CD4-positive, alpha-beta T cell treated with Interleukin-10 for 1 hour (primary cell): ENCODE measurements at regions not wholly inside any gene's neighbourhood (a gene's known extent, or its start where the extent isn't known, plus 50 kb on each side); places are given as distances from the start of the nearest gene placed in this dataset.

ENCODE experiments used
- DNase-seq: peaks from one replicate; pipeline ENCODE4 v3.0.0-alpha.2; 2020

DNA sequence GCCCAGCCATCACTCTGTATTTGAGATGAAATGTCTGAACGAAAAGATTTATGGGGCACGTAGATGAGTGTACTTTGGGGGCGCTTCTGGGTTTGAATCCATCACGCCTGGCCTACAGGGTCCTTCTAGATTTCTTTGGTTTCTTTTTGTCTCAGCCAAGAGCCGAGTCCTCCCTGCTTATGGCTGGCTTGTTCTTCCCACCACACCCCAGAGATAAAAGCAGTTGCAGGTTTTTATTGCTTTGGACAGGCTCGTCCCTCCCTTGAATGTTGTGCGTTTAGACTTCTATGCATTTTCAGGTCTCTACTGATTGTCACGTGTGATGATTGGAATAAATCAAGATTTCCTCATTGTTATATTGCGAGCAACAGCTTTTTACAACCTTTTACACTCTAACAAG, 104.8 kb upstream of the CHRNA7 start:
- DNase-seq, result no peak

- no peak for DNase-seq
Measured at GRCh38 chr15:31930967-31931366, 99.3 kb upstream of the CHRNA7 start.

- no peak for DNase-seq
Measured at GRCh38 chr15:31932576-31932975, 97.7 kb upstream of the CHRNA7 start.

- no peak for DNase-seq
Measured at GRCh38 chr15:31934821-31935220, 95.5 kb upstream of the CHRNA7 start.

DNA sequence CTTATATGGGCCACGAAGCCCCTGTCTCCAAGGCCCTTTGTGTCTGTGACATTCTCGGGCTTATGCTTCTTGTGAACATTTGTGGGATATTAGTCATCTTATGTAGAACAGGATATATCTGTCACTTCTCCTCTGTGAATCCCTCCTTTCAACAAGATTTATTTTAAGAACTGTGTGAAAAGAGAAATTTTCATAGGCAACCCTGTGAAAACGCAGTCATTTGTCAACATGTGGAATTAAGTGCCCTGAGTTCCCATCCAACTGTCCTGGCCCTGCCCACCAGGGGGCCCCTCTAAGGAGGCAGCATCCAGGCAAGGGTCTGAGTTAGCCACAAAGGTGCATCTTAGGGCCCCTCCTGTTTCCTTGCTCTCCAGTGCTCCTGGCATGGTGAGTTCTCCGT, 76.8 kb upstream of the CHRNA7 start:
- no peak for DNase-seq

DNA sequence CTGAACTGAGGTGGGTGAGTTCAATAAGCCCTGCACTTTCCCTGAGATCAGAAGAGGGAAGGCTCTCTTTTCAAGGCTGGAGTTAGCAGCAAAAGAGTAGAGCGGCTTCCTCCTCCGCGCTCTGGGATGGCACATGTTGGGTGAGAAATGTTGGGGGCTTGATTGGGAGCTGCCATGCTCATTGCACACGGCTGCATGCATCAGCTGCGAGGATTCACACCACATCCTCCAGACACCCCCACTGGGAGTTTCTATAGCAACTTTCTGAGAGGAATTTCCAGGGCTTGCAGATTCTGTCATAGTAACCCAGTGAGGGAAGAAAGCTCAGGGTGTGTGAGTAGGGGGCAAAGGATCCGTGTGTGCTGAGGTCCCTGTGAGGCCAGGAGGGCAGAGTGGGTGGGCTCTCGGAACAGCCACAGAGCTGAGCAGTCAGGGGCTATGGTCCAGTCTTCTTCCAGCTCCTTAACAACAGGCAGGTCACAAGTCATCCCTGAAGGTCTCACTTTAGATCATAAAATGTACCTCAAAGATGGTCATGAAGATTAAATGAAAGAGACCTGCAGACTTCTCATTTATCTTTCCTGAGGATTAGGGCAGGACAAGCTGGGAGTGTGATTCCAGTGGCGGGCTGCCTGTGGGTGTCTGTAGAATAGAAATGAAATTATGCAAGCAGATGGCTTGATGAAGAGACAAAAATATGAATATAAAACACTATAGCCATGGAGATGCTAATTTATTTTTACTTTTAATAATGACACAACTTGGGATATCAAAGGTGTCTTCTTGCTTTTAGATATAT, 75.7 kb upstream of the CHRNA7 start:
- no peak for DNase-seq

GRCh38 chr15:31955734-31956133, 74.6 kb upstream of the CHRNA7 start:
- no peak for DNase-seq

DNA sequence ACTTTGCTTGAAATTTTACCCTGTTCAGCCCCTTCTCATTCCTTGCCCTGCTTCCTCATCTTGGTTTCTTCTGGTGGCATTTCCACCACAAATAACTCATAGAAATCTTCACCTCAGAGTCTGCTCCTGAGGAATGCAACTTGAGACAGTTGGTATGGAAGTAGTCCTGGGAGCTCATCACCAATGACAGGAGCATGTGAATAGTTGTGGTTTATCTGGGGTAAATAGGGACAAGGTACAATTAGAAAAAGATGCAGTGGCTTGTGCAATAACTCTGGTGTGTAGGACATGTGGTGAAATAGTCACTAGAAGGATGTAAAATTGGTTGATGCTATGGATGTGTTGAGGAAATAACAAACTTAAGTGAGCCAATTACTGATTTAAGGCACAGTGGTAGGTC, 72.7 kb upstream of the CHRNA7 start:
- DNase-seq, result no peak

DNA sequence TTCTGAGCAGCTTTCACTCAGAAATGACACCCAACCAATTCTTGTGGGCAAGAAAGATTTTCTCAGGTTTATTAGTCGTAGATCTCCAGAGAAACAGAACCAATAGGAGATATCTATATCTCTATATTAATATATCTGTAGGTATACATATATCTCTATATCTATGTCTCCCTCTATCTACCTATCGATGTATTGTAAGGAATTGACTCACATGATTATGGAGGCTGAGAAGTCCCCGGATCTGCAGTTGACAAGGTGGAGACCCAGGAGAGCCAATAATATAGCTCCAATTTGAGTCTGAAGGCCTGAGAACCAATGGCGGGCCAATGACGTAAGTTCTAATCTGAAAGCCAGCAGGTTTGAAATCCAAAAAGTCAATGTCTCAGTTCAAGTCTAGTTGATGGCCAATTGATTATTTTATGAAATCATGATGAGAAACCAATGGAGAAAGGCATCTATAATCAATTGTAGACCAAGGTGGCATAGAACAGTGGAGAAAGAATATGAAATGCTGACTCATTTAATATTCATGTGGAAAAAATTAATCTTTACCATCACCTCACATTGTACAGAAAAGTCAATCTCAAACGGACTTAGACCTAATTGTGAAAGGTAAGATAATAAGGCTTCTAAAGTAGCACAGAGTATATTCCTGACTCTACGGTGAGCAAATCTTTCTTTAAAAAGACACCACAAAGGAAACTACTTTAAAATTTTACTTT, 65.6 kb upstream of the CHRNA7 start:
- no peak for DNase-seq

DNA sequence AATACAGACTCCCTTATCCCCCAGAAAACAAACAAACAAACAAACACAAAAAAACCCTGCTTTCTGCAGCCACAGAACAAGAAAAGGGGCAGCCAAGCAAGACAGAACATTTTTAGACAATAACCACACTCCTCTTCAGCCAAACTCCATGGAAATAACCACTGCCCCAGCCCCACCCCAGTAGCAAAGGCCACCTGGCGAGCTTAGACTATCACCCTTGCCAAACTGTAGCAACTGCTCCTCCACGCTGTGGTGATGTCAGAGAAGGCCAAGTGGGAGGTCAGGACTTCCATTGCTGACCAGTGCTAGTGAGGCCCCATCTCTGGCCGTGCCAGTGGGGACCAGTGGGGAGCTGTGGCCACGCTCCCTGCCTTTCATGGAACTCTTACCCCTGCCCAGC, 60.3 kb upstream of the CHRNA7 start:
- no peak for DNase-seq

GRCh38 chr15:31973197-31973596, 57.1 kb upstream of the CHRNA7 start:
- DNase-seq, result no peak

DNA sequence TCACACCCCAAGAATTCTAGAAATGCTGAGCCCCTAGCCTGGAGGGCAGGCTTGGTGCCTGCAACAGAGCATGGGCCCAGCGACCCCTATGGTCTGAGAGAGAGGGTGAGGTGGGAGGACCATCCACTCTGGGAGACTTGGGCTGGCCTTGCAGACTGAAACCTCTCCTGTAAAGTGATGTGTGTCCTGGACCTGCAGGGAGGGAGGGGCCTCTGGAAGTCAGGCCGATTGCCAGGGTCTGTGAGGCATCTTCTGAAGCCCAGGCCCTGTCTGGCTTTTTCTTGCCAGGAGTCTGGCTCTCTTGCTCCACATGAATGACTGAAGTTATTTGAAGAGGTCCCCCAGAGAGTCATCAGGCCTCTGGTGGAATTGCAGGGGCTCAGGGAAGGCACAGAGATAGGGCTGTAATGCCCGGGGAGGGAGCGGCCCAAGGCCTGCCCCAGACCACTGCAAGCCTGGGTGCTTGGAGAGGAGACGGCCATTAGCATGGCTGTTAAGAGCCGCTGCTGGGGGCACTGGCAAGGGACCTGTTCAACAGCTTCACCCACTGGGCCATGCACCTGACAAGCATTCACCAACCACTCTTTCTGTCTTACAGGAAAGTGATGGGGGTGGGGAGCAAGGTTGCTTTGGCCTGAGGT, 56.0 kb upstream of the CHRNA7 start:
- DNase-seq, result no peak

DNA sequence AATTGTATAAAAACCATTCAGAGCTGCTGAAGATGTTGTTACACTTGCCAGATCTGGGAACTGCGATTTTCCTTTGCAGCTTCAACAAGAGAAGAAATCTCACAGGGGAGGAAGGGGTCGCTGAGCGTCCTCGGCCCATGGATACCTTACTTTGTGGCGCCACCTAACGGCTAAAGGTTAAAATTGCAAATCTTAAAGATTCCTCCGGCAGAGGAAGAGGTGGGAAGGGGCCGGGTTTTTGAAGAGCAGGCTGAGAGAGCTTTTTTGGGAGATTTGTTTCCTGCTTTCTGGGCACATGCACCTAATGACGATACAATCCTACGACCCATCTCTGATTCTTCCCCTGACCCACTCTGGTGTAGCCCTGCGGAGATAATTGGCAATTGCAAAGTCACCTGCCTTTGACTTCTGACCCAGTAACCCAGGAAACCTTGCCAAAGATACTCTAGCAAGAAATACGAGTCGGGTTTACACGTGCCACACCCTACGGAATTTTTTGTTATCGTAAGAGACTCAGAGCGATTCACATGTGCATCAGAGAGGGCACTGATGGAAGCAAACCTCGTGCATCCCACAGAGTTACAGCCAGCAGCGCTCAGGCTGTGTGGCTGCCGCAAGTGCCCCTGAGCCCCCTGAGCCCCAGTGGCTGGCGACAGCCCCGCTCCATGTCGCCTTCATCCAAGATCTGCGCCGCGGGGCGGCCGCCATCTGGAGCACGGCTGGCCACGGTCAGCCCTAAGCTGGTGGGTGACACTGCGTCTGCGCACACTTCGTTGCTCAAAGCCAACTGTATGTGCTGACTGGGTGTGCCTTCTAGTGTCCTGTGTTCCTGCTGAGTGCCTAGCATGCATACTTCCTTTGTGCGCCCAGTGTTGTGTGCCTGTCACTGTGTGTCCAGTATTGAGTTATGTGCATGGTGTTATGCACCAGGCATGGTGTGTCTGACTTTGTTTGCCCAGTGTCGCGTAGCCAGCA, 55.2 kb upstream of the CHRNA7 start:
- DNase-seq, result peak; percentile 27

DNA sequence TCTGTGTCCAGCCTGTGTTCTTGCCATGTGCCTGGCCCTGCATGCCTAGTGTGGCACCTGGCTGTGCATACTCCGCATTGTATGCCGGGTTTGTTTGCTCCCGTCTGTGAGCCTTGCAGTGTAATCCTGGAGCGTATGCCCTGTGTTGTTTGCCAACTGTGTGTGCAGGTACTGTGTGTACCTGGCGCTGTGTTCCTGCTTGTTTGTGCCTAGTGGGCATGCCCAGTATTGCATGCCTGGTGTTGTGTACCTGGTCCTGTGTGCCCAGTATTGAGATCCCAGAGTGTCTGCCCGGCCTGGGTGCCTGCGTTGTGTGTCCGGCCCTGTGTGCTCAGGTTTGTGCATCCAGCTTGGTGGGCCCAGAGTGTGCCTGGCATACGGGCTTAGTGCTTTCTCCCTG, 54.5 kb upstream of the CHRNA7 start:
- DNase-seq, result no peak

GRCh38 chr15:31977138-31977537, 53.2 kb upstream of the CHRNA7 start:
- no peak for DNase-seq

- DNase-seq, result peak; percentile 43
Measured at GRCh38 chr15:31977812-31978661, 52.3 kb upstream of the CHRNA7 start.
